Adrenal gland (tissue), 5 donors: ENCODE measurements at regions not wholly inside any gene's neighbourhood (a gene's known extent, or its start where the extent isn't known, plus 50 kb on each side); places are given as distances from the start of the nearest gene placed in this dataset.
"Not testable (repeated sequence)": the region's sequence is repeated elsewhere in the genome, so short reads cannot be mapped to it uniquely, and the experiment has no call there.

Source experiments
- POLR2A ChIP-seq, 2 donors: fragments of 450-650 bp; IDR thresholded peaks; one replicate each; pipeline ENCODE4 v1.6.1; 2017; ENCODE audit warnings: antibody characterized with exemption in 2 of 2, mild to moderate bottlenecking in 2 of 2, moderate library complexity in 1 of 2
- TF ChIP-seq, protein P1 (sequence below), 6 experiments: fragments of 450-650 bp in 4 of 6; fragments of 200-600 bp in 2 of 6; sonication (generic) in 1 of 6; IDR thresholded peaks; 1 replicate in 5 of 6; 2 replicates in 1 of 6; pipeline versions ENCODE4 v1.5.1 to v1.8.0; 2016 to 2021; ENCODE audit warnings: antibody characterized with exemption in 6 of 6, mild to moderate bottlenecking in 2 of 6, moderate library complexity in 1 of 6
- donor health status: DM: no; HTN: no; CAD: no.

DNA sequence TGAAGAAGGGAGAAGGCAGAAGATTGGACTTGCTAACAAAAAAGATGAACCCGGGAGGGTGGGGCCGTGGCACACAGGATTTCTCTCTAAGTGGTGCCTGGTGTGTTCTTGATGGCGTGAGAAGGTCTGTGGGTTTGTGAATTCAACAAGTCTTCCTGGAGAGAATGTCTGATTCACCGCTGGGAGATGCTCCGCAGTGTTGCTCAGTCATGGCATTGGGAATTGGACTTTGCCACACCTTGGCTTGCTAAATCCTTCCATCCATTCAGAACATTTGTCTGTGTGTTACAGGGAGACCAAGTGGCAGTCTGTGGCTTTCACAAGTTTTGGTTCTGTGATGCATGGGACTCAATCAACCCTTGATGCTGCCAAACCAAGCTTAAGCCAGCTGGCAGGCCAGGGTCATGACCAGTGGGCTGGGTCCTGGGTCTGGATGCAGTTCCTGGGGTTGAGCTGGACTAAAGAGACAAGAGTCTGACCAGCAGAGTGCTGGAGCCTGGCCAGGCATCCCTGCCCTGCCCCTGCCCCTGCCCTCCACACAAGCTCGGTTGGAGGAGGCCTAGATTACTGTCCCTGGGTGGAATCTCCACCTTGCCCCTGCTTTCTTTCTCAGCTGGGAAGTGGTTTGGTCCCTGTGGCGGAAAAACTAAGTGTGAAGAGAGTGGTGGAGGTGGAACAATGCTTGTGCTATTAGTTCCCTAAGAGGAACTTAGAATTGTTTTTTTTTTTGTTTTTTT is 3073.7 kb downstream of the RPIA start:
- TF ChIP-seq, protein P1, sequence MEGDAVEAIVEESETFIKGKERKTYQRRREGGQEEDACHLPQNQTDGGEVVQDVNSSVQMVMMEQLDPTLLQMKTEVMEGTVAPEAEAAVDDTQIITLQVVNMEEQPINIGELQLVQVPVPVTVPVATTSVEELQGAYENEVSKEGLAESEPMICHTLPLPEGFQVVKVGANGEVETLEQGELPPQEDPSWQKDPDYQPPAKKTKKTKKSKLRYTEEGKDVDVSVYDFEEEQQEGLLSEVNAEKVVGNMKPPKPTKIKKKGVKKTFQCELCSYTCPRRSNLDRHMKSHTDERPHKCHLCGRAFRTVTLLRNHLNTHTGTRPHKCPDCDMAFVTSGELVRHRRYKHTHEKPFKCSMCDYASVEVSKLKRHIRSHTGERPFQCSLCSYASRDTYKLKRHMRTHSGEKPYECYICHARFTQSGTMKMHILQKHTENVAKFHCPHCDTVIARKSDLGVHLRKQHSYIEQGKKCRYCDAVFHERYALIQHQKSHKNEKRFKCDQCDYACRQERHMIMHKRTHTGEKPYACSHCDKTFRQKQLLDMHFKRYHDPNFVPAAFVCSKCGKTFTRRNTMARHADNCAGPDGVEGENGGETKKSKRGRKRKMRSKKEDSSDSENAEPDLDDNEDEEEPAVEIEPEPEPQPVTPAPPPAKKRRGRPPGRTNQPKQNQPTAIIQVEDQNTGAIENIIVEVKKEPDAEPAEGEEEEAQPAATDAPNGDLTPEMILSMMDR (IDR thresholded peaks at IDR 0.05) = not testable (repeated sequence)
- not testable (repeated sequence) for TF ChIP-seq POLR2A (IDR thresholded peaks at IDR 0.05)
